ENCODE measurements at regions not wholly inside any gene's neighbourhood (a gene's known extent, or its start where the extent isn't known, plus 50 kb on each side); places are given as distances from the start of the nearest gene placed in this dataset.
A peak's percentile ranks its signal among the peaks of the same experiment; 100 is the strongest.

GRCh38 chr18:32621034-32621433 is 150.4 kb upstream of the GAREM1 start:
- DNase-seq, result no peak

GRCh38 chr18:32618546-32618945 is 147.9 kb upstream of the GAREM1 start:
- DNase-seq, result no peak

DNA sequence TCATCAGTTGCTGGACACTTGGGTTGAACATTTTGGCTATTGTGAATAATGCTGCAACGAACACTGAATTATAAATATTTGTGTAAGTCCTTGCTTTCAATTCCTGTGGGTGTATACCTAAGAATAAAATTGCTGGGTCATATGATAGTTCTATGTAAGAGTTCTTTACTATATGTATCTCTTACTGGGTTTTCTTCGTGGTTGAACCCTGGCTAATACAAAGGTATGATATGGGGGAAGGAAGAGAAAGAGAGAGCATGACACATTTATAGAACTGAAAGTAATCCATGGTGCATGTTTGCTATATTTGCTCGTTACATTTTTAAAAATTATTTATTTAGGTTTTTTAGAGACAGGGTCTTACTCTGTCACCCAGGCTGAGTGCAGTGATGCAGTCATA is 143.1 kb upstream of the GAREM1 start:
- DNase-seq, result no peak

DNA sequence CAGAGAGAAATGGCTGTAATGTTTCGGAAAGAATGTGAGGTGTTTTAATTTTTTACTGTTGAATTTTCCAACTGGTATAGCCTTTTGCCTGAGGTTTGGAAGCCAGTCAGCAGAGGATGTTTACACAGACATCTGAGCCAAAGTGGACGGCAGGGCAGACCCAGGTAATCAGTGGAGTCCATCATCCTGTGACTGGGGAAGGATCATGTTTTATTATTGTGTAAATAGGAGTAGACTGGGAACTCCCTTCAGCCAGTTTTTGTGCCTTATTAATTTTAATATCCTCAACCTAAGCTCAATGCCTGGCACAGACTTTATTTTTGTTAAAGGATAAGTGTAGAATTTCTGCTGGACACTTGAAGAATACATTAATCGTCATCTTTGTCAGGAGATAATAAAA is 142.0 kb upstream of the GAREM1 start:
- no peak for DNase-seq

GRCh38 chr18:32610176-32610575 is 139.5 kb upstream of the GAREM1 start:
- DNase-seq, result no peak

- no peak for DNase-seq
These were observed 137.1 kb upstream of the GAREM1 start for GRCh38 chr18:32607816-32608215.

- DNase-seq, result no peak
These were observed 127.5 kb upstream of the GAREM1 start for GRCh38 chr18:32598144-32598543.

DNA sequence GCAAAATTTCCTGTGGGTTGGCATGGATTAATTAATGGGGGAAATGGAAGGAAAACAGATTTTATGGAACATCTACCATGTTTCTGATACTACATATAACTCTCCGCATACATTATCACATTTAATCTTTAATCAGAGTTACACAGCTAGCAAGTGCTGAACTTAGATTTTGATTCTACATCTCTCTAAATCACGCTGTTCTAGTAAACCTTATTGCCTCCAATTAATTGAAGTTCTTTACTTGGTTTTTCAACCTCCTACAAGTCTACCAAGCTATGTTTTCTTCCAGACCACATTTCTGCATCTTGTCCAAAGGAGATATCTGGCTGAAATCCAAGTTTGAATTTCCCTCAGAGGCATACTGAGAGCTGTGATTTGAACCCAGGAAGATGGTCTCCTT is 125.8 kb upstream of the GAREM1 start:
- DNase-seq, result no peak

GRCh38 chr18:32595832-32596231 is 125.2 kb upstream of the GAREM1 start:
- no peak for DNase-seq

DNA sequence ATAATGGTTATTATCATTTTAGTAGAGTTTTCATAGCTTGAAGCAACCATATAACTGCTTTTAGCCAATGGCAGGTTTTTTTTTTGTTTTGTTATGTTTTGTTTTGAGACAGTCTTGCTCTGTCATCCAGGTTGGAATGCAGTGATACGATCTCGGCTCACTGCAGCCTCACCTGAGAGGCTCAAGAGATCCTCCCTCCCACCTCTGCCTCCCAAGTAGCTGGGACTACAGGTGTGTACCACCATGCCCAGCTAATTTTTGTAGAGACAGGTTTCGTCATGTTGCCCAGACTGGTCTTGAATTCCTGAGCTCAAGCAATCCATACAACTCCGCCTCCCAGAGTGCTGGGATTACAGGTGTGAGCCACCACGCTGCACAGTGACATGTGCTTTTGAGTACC is 117.5 kb upstream of the GAREM1 start:
- no peak for DNase-seq

DNA sequence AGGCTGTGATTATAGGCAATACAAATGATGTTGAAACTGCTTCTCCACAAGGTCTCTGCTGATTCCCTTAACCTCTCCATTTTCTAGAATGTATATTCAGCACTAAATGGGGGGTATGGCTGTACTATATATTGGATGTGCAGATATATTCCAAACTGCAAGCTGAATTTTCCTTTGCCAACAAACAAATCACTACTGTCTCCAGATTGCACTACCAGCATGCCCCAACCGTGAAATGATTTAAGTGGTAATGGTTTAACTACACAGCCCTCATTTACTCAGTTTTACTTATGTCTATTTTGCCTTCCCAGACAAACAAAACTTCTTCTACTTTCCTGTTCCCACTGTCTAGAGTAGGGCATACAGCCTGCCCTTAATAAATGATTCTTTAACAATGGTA is 112.7 kb upstream of the GAREM1 start:
- no peak for DNase-seq

GRCh38 chr18:32582455-32582854 is 111.8 kb upstream of the GAREM1 start:
- no peak for DNase-seq

GRCh38 chr18:32577561-32577960 is 106.9 kb upstream of the GAREM1 start:
- DNase-seq, result no peak

DNA sequence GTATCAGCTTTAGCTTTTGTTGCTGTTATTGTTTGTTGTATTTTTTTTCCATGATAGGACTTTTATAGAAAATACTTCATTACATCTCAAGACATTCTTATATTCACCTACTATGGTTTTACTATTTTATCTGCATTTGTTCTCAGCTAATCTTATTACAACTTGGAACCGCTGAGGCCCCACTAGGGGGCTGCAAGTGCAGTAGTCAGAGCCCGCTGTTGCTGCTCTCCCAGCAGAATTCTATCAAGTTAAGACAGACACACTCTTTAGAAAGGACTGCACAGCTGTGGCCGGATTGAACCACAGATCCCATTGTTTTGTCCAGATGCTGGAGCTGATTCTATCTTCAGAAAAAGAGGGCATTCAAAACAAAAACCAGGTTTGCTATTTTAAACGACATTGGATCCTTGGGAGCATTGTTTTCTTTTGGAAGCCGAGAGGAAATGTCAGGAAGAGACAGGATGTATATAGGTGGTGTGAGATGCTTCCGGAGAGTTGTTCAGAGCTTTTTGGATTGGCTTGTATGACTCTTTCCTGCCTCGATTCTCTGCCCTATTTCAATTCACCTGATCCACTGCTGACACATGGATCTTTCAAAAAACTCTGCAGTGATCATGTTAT is 105.7 kb upstream of the GAREM1 start:
- no peak for DNase-seq

GRCh38 chr18:32566960-32567359 is 96.3 kb upstream of the GAREM1 start:
- DNase-seq, result no peak

DNA sequence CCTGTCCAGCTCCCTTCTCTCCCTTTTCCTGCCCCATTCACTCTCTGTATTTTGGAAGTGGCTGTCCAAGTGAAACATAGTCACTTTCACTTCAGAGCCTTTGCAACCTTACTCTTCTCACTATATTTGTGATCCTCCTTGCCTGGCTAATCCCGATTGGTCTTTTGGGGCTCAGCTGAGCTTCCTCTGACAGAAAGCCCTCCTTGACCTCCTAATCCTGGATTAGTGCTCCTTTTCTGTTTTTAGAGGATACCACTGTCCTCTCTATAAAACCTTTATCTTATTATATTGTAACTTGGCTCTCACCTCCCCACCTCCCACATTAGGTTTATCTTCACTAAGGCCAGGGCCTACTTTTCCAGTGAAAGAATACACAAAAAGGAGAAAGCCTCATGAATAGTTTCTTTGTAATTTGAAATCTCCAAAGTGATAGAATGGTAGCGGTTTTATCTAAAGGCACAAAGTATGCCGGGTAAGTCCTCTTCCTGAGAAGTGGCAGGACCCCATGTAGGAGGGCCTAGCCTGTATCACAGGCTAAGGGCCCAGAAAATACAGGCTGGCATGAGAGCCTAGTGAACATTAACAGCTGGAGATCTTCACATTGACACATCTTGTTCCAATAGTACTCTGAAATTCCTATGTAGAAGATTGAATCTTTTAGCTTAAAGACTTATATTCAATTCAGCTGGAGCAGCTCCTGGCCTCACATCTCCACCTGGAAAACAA is 83.1 kb upstream of the GAREM1 start:
- DNase-seq, result no peak

GRCh38 chr18:32553174-32553573 is 82.5 kb upstream of the GAREM1 start:
- no peak for DNase-seq

DNA sequence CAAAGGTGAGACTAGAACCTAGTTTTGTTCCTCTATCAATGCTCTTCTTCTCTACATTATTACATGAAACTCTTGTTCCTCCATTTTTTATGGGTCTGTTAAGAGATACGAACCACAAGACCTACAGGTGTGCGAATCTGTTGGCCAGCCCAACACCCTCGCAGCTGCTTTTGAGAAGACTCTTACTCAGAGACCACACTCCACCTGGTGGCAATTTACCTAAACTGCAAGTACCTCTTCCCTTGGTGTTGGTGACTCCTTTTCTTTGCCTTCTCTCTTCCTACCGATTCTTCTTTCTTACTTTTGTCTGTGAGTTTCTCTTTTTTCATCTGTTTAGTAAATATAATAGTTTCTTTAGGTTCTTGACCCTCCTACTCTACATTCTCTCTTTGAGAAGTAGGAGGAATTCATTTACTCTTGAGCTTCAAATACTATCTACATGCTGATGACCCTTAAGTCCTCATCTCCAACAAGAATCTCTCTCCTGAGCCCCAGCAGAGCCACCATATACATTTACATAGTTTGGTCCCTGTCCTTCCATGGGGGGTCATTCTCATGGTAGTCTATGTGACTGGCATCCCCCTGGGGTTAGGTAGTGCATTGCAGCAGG is 81.8 kb upstream of the GAREM1 start:
- peak; percentile 52 for DNase-seq

GRCh38 chr18:32550963-32551362 is 80.3 kb upstream of the GAREM1 start:
- DNase-seq, result no peak

DNA sequence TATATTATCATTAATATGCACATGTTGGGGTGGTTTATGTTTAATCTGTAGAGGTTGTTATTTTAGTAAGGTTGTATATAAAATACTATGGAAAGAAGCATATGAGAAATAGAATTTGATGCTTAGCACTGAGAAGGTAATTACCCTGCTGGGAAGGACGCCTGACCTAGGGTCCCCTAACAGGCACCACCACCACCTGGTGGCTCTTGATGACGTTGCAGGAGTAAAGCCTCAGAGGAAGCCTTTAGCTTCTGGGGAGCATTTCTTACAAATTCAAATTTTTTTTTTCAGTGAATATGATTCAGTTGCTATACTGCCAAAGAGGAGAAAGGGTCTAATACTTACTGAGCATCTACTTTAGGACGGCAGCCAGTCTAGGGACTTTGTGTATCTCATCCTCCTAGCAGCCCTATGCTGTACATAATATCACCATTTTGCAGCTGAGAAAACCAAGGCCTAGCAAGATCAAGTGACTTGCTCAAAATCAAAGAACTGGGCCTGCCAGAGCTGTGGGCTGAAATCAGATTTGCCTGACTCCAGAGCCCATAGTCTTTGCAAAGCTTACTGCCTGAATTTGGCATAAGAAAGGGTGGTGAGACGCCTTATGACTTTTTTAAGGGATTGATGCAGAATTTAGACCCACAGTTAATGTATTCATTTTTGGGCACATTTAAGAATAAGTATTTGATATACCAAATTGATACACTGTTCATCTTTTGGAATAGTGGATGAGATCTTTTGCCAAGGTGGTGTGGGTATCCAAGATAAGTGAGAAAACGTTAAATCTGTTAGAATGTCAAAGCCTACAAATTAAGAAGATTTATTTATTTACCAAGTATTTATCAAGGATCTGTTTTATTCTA is 78.8 kb upstream of the GAREM1 start:
- peak; percentile 33 for DNase-seq

GRCh38 chr18:32548688-32549087 is 78.0 kb upstream of the GAREM1 start:
- peak; percentile 83 for DNase-seq

DNA sequence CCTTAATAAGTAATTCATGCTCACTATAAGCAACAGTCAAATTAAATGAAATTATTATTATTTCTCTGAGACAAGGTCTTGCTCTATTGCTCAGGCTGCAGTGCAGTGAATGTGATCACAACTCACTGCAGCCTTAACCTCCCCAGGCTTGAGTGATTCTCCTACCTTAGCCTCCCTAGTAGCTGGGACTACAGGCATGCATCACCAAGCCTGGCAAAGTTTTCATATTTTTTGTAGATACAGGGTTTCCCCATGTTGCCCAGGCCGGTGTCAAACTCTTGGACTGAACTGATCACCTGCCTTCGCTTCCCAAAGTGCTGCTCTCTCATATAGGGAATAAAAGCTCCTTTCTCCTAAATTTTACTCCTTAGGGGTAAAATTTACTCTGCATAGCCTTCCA is 74.9 kb upstream of the GAREM1 start:
- no peak for DNase-seq

GRCh38 chr18:32544088-32544487 is 73.4 kb upstream of the GAREM1 start:
- no peak for DNase-seq

Data from NCI-H1436 treated with DMSO at 0.1 percent for 48 hours (cell line).